PC-9 (cell line): ENCODE measurements at regions not wholly inside any gene's neighbourhood (a gene's known extent, or its start where the extent isn't known, plus 50 kb on each side); places are given as distances from the start of the nearest gene placed in this dataset.

Experiments used
- CTCF ChIP-seq: fragments of 200-600 bp; sonication (generic); conservative IDR thresholded peaks from 2 replicates; pipeline ENCODE4 v1.6.1; 2017; ENCODE audit warnings: mixed run types, antibody characterized with exemption, mild to moderate bottlenecking, moderate library complexity
- EZH2 ChIP-seq: fragments of 200-600 bp; sonication (generic); IDR thresholded peaks from 2 replicates; pipeline ENCODE4 v1.8.0; 2017; ENCODE audit warnings: antibody characterized with exemption, low read depth

GRCh38 chrX:85493821-85494220 lies 114.4 kb upstream of the POF1B start:
- TF ChIP-seq CTCF (no peak), EZH2 (no peak)
